Germinal center (tissue), 1 donor: ENCODE measurements at regions not wholly inside any gene's neighbourhood (a gene's known extent, or its start where the extent isn't known, plus 50 kb on each side); places are given as distances from the start of the nearest gene placed in this dataset.
"Not testable (repeated sequence)": the region's sequence is repeated elsewhere in the genome, so short reads cannot be mapped to it uniquely, and the experiment has no call there.

Source experiments
- DNase-seq: peaks from one replicate; pipeline ENCODE4 v3.0.0; 2012; ENCODE audit warnings: mixed read lengths, low spot score

- no peak for DNase-seq
These were observed 149.6 kb upstream of the SH3BP4 start for GRCh38 chr2:234802071-234802844.

DNA sequence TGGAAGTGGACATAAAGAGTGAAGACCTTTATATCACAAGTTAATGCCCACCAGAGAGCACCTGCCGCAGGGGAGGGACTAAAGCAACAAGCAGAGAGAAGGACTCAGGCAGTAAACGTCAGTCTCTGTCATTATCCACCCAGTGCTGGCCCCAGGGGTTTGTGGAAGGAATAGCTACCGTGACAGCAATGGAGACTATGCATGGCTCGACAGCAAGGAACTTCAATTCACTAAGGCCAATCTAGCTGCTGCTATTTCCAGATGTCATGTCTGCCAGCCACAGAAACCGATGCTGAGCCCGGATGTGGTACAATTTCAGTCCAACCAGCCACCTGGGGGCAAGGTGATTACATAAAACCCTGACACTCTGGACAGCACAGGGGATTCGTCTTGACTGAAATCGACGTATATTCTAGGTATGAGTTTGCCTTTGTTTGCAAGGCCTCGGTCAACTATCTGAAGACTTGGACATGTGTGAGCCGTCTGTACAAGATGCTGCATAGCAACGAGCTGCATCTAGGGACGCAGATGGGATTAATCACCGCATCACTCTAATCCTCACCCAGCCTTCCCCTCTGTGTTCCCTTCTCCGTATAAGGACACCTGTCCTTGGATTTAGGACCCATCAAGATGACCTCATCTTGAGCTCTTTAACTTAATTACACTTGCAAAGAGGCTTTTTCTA lies 154.1 kb upstream of the SH3BP4 start:
- no peak for DNase-seq

DNA sequence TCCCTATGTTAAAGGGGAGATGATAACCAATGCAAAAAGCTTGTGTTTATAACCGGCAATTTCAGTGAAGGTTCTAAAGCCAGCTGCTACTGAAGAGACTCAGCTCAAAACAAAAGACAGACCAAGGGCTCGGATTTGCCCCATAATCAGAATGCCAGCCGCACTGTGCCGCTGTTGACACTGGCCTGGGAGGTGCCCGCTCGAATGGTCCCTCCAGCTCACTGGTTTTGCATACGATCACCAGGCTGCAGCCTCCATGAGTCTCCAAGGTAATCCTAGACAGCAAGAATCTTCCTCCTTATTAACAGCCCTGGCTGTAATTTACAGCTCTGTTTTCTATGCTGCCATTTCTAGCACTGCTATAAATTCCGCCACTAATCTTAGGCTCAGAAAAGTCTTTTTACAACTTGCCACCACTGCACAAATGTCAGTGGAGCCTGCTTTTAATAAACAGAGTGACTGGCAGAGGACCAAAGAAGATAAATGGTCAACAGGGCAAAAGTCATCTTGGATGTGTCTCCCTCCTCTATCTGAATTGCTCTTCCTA lies 155.7 kb upstream of the SH3BP4 start:
- no peak for DNase-seq

DNA sequence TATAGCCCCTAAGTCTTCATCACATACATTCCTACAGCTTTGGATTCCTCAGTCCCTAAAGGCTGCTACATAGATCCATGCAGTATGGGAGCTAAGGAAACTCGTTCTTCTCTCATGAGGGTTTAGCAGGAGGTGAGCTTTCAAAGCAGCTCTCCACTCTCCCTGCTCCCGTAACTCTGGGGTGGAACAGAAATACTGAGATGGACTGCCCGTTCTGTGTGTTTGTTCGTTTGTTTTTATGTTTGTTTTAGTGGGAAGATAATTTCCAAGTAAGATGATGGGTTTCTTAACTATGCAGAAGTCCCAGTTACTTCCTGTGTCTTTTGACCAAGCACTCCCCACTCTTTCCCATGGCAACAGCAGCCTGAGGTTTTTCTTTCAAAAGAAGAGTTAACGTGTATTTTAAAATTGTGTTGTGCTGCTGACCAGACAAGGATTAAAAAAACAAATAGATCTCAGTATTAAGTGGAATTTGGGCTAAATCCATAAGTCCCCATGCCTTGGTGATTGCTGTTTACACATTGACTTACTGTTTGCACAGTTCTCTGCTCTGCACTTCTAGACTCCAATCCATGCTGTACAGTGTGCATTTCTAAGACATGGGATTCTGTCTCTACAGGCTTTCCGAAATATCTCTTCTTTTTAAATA lies 156.4 kb upstream of the SH3BP4 start:
- no peak for DNase-seq

DNA sequence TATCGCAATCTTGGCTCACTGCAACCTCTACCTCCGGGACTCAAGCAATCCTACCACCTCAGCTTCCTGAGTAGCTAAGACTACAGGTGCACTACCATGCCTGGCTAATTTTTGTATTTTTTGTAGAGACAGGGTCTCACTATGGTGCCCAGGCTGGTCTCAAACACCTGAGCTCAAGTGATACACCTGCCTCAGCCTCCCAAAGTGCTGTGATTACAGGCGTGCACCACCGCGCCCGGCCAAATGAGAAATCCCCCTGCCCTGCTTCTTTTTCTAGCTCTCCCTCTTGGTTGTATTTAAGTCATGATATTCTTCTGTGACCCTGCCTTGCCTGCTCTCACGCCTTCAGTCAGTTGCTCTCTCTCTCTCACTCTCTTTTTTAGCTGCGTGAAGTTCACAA lies 157.0 kb upstream of the SH3BP4 start:
- no peak for DNase-seq

GRCh38 chr2:234793212-234793785 lies 158.5 kb upstream of the SH3BP4 start:
- no peak for DNase-seq

GRCh38 chr2:234792621-234793022 lies 159.2 kb upstream of the SH3BP4 start:
- no peak for DNase-seq

DNA sequence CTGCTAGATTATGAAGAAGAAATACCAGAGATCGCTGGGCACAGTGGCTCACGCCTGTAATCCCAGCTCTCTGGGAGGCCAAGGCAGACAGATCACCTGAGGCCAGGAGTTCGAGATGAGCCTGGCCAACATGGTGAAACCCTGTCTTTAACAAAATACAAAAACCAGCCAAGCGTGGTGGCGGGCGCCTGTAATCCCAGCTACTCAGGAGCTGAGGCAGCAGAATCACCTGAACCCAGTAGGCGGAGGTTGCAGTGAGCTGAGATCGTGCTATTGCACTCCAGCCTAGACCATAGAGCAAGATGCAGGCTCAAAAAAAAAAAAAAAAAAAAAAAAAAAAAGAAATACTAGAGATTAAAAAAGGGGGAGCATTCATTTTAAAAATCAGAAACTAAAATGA lies 159.7 kb upstream of the SH3BP4 start:
- DNase-seq: not testable (repeated sequence)

DNA sequence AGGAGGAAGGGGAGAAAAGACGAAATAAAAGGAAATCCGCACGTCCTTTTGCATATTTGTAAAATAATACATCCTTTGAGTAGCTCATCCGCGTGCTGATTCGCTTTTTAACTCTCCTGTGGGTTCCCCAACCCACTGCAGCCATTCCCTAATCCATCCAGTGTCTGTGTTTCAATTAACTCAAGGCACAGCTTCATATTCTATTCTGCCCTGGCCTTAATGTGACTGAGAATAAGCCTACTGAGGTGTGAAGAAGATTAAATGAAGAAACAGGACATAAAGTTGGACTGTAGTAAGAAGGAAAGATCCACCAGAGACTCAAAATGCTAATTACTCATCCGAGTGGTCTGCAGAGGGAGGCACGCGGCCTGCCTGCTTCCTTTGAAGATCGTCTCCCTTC lies 161.4 kb upstream of the SH3BP4 start:
- DNase-seq: no peak

DNA sequence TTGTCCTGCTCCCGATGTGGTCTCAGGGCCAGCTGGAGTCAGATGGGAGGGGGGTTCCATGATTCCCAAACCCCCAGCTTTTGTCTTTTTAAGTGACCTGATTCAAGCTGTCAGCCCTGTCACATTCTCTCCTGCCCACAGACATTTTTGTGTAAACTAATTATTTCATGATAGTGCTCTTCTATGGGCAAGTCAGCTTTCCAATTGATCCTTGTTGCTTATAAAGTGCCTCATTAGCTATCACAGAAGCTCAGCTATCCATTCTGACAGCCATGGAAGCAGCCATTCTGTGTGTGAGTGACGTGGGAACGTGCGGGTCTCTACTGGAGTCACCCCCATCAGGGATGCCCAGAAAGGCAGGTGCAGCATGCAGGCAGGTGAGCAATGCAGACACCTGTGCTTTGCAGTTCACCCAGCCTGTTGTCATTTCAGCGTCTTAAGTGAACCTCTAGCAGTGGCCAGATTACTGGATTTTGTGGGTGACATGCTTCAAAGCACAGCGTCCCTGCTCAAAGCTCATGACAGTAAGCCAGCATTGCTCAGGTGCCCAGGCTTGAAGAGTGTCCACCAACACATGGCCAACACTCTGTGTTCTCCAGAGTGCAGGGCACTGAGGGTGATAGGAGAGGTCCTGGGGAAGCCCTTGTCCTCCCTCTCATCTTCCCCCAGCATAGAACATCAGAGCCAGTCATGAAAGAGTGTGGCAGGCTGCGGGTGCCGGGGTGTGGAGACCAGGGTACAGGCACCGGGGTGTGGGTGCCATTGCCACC lies 162.1 kb upstream of the SH3BP4 start:
- DNase-seq: no peak

DNA sequence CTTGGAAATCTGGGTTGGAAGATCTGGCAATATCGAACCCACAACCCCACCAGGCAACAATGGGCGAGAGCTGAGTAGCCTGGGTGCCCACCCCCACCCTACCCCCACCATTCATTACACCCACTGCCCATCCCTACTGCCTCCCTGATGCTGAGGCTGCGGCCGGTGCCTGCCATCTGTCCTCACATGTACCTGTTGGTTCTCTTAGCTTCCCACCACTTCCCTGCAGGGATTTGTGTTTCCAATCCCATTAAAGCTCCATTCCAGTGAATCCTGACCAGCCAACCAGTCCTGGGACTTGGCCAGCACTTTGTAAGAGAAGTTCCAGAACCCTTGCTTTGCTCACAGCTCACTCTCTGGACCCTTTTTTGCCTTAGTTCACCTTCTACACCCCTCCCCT lies 163.0 kb upstream of the SH3BP4 start:
- no peak for DNase-seq

- no peak for DNase-seq
These were observed 163.4 kb upstream of the SH3BP4 start for GRCh38 chr2:234788381-234788780.

GRCh38 chr2:234787114-234787513 lies 164.7 kb upstream of the SH3BP4 start:
- DNase-seq: no peak

- DNase-seq: no peak
These were observed 177.9 kb upstream of the SH3BP4 start for GRCh38 chr2:234773764-234774409.

GRCh38 chr2:234773129-234773528 lies 178.7 kb upstream of the SH3BP4 start:
- DNase-seq: no peak

DNA sequence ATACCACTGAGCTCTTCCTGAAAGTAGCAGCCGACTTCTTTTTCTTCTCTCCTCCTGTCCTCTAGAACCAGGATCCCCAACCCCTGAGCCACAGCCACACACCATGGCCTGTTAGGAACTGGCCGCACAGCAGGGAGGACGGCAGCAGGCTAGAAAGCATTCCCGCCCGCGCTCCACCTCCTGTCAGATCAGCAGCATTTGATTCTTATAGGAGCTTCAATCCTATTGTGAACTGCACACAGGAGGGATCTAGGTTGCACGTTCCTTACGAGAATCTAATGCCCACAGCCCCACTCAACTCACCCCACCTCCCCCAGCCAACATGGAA lies 179.1 kb upstream of the SH3BP4 start:
- DNase-seq: no peak

- no peak for DNase-seq
These were observed 179.7 kb upstream of the SH3BP4 start for GRCh38 chr2:234771980-234772732.

DNA sequence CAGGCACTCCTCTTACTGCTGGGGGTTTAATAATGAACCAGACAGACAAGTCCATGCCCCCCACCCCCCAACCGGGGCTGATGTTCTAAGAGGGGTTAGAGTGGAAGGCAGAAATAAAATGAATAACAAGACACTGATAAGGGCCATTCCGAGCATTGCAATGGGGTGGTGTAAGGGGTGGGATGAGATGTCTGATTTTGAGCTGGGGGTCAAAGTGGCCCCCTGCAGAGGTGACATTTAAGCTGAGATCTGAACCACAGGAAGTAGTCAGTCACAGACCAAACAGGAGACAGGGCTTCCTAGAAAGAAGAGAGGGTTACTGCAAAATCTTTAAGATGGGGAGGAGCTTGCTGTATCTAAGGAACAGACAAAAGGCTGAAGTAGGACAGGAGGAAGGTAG lies 180.6 kb upstream of the SH3BP4 start:
- DNase-seq: no peak

GRCh38 chr2:234770715-234771141 lies 181.1 kb upstream of the SH3BP4 start:
- no peak for DNase-seq

- DNase-seq: no peak
These were observed 181.7 kb upstream of the SH3BP4 start for GRCh38 chr2:234770031-234770506.
